GM19395 (cell line): ENCODE measurements at regions not wholly inside any gene's neighbourhood (a gene's known extent, or its start where the extent isn't known, plus 50 kb on each side); places are given as distances from the start of the nearest gene placed in this dataset.

Experiments used
- ATAC-seq: cut with Tn5 transposase; IDR thresholded peaks from one replicate; pipeline ENCODE4 v1.9.1; 2021; ENCODE audit warnings: mild to moderate bottlenecking, moderate library complexity; ENCODE audit not compliant: unreplicated experiment

DNA sequence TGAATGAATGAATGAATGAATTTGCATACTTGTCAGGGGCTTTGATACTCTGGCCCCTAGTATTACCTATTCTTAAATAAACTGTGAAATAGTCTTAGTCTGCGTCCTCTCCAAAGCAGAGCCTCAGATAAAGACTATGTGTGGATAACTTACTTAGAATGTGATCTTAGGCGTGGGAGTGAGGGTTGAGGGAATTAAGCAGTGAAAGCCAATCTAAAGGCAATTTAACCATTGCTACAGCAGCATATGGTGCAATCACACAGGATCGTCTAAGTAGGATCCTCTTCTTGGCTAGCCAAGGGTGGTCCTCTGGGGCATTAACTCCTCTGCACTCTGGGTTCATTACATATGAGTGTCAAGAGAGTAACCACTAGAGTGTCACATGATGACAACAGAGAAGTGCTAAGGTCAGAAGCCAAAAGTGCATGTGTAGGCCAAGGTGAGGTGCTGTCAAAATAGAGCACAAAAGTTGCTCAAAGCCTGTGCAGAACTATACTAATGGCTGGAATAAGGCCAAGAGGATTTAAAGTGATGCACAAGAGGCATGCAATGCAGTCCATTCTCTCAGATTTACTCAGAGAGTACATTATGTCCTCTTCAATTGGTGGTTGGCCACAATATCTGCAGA lies 274.4 kb upstream of the SEMA6A start:
- no peak for ATAC-seq

DNA sequence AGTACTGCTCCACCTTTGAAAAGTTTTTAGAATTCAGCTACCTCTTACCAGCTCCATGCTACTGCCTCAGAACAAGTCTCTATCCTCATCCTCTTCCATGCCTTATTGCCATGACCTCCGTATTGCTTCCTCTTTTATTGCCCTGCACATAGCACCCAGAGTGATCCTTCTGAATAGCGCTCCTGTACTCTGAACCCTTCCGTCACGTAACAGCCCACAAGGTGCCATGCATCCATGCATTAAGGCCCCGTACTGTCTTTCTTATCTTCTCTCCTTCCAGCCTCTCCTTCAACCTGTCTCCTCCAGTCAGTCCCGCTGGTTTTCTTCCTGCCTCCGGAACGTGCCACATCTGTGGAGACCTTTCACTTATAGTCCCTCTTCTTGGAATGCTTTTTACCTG lies 273.3 kb upstream of the SEMA6A start:
- ATAC-seq = no peak

DNA sequence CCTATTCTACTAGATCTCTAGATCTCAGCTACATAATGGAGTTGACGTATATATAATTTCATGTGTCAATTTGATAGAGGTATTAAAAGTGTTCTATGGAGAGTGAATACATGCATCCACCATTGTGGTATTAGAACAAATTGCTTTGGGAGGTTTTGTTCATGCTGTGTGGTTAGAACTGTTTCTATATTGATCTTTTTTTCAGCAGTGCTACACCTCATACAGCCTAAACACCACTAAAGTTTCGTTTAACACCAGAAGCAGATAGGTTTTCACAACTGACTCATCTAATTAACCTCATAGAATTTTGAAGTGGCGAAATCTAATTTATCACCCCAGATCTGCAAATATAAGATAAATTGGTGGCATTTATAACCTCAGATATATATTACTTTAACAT lies 269.4 kb upstream of the SEMA6A start:
- no peak for ATAC-seq

DNA sequence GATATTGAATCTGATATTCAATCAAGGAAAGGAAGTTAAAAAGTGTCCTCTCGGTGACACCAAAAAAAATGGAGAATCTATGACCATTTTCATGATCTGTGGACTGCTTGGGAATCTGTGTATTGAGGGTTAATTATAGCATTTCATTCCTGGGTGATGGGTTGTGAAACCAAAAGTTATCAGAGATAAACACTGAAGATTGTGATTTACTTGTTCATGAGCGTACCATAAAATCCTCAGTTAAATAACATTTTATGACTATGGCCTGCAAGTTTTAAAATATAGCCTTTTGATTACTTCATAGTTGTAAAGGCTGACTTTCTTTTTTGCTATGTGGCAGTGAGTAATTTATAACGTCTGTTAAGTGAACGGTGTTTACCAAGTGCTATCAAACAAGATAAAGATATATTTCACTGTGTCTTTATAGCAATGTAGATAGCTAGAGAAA lies 267.9 kb upstream of the SEMA6A start:
- no peak for ATAC-seq

DNA sequence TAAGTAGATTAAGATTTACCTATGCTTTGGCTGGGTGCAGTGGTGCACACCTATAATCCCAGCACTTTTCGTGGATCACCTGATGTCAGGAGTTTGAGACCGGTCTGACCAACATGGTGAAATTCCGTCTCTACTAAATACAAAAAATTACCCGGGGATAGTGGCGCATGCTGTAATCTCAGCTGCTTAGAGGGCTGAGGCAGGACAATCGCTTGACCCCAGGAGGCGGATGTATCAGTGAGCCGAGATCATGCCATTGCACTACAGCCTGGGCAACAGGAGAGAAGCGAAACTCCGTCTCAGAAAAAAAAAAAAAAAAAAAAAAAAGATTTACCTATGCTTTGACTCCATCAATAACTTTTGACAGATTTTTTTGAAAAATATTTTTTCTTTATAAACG lies 267.1 kb upstream of the SEMA6A start:
- no peak for ATAC-seq

DNA sequence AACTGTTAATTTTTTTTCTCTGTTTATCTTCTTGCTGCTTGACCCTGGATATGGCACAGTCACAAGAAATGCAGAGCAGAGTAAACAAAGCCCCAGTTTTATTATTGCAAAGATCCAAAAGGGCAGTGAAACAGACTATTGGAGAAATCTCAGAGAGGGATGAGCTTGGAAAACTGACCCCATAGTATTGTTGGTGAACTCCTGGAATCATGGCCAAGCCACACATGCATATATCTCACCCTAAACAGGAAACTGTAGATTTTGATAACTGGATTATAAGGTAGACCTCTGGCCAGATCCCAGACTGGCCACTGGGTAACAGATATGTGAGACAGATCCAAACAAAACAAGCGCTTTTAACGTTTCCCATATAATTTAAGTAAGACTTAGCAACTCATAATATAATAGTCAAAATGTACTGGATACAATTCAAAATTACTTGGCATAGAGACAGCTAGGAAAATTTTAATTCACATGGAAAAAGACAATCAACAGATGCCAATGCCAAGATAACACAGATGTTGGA lies 263.5 kb upstream of the SEMA6A start:
- no peak for ATAC-seq

DNA sequence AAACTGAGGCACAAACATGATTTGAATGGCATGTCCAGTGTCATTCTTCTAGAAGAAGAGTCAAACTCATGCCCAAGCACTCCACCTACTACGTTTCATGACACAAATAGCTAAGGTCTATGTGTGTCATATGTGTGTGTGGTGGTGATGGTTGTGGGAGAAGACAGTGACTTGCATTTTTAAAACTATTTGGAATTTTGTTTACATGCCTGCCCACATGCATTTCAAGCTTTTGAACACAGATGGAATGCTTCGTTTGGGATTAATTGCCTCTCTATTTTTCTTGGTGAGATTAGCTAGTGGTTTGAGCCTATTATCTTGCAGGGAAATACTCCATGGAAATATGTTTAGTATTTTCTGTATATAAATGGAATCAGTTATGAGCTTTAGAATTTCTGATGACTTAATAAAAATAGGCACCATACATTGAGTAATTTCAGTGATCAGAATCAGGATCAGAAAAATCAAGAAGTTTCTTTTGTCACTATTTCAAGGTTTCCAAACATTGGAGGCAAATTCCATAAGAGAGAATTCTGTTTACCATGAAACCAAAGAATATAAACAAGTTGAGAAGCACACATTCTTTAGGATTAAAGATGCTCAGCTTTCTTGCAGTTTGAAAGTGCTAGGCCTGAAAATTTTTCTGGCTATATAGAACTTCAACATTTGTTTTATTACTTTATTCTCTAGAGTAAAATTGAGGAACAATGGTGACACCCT lies 260.3 kb upstream of the SEMA6A start:
- no peak for ATAC-seq

DNA sequence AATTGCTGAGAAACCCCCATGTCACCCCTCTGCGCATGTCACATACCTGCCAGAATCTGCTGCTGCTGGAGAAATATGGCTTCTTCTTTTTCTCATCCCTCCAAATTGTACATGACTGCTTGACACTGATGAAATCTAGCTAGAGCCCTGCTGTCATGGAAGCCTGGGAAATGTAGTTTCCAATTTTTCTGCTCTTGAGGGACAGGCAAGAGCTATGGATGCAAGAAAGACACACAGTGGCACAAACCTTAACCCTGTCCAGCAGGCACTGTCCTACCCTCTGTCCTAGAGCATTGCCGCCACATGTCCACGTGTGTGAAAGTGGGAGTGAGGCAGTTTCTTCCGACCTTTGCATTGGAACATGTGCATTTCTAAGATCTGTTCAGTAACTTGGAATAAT lies 255.5 kb upstream of the SEMA6A start:
- no peak for ATAC-seq

DNA sequence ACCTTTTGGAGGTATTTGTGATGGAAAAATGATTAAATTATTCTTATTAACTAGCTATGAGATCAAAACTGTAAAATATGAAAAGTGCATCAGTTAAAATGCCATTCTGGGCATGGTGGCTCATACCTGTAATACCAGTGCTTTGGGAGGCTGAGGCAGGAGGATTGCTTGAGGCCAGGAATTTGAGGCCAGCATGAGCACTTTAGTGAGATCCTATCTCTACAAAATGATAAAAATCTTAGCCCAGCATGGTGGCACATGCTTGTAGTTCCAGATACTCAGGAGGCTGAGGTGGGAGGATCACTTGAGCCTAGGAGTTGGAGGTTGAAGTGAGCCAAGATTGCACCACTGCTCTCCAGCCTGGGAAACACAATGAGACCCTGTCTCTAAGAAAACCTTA lies 252.5 kb upstream of the SEMA6A start:
- ATAC-seq = no peak

DNA sequence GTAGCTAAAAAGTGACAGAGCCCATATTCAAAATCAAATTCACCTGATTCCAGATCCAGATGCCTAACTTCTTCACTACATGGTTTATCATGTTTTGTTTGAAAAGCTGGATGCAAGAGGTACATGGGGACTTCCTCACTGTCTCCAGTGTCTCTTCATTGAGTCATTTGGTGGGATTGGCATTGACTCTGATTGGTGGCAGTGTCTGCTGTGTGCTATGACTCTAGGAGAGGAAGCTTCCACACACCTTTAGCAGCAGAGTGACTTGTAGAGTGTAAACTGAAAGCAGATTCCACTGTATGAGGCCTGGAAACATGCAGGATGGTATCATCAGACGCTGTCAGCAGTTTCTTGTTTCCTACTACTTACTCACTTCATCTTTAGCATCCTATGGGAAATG lies 250.9 kb upstream of the SEMA6A start:
- ATAC-seq = no peak

DNA sequence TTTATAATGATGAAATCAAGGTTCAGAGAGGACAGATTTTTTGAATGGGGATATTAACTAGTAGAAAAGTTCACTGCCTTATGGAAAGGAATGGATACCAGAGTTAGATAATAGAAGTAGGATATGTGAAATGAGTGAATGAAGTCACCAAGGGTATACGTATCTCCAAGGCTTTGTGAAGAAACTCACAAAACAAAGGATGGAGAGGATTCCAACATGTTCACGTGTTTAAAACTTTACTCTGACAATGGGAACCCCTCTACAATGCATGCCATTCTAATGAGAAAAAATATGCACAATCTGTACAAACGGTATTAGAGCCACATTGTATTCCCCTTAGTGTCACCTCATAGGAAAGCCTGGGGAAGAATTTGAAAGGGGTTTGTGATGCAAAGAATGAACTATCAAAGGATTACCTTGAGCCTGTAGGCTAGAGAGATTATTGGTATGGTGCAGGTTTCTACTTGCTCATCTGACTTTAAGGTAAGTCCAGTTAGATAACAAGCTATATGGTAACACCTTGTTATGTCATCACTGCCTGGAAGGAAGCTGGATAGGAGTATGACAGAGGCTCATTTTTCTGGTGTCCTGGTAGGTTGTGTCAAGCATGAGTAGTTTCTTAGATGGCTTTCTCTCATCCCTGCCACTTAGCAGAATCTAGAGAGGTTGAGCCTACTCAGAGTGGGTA lies 250.3 kb upstream of the SEMA6A start:
- no peak for ATAC-seq

DNA sequence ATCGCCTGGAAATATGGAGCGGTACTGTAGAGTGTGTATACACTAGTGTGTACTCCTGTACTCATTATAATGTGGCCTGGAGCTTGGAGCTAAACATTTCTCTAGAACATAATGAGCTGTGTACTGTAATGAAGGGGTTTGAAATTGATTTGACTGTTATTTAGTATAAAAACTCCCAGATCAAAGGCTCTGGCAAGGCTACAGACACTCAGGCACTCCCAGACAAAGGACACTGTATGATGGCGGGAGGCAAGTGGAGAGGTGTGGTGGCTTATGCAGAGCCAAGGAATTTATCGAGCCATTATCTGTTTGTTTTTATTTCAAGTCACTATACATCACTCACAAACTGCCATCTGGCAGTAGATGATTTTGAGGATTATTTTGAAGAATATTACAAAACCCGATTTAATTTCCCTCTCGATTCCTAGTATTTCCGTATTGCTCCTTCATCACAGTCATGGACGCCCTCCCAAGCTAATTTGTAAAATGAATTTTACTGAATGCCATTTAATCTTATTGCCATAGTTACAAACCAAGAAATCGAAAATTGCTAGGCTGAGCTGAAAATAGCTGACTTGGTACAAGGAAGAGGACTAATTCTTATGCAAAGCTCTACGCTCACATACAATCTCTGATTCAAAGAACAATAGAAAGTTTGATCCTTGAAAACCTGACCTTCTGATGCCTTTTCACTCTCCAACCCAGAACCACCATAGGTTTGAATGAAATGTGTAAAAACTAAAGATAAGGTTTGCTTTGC lies 240.2 kb upstream of the SEMA6A start:
- no peak for ATAC-seq

DNA sequence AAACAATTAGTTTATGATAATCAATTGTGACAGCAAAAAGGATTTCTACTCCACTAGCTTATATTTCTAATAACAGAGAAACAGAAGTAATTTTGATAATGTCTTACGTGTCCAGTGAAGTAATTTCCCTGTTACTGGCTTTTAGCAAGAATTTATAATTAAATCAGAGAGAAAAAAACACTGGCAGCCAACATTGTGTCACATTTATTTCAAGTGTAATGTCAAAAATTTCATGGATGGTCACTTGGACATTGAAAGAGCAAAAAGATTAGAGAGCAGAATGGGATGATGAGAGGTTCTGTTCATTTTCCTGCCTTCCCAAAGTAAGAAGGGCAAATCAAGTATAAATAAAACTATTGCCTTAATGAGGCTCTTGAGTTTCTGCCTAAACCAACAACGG lies 239.3 kb upstream of the SEMA6A start:
- no peak for ATAC-seq

DNA sequence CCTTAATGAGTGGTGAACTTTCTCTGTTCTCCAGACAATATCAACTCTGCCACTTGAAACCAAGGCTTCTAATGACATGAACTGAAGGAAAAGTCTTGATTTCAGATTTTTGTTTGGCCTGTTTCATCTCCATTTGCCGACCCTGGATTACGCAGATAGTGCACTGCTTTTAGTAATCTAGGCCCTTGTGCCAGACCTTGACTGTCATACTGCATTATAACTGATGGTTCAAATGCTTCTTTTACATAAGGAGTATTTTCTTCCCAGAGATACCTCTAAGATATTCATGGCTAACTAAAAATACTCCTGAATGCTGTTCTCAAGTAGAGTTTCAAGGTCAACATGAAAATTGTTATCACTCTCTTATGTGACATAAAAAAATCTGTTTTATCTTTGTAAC lies 238.7 kb upstream of the SEMA6A start:
- no peak for ATAC-seq

DNA sequence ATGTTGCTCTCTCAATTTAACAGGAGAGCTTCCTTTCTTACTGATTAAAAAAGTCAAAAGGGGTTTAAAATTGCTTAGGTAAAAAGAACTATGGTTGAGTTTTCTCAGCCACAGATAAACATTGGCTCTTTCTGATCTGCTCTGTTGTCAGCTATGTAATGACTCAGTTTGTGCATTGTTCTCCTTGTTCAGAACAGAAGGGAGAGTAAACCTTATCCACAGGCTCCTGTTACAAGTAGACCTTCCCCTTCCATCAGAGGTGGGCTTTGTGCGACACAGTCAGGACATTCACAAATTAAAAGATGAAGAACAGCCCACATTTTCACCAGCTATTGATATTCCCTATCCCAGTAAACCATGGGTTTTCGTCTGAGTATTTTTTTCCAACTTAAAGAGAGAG lies 236.3 kb upstream of the SEMA6A start:
- ATAC-seq = no peak

DNA sequence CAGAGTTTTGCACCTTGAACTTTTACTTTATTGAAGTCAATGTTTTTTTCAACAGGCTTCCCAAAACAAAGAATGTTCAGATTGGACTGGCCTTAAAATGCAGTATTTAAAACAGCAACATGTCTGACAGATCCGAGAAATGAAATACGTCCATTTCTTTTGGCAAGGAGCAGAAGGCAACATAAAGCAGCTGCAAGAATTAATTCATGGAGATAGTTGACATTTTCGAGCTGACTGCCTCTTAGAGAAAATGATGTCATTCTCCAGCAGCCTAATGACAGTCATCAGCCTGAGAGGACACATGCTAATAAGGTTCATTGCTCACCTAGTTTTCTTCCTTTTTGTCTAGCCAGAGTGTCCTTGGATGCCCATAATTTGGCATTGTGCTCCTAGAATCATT lies 232.2 kb upstream of the SEMA6A start:
- no peak for ATAC-seq

DNA sequence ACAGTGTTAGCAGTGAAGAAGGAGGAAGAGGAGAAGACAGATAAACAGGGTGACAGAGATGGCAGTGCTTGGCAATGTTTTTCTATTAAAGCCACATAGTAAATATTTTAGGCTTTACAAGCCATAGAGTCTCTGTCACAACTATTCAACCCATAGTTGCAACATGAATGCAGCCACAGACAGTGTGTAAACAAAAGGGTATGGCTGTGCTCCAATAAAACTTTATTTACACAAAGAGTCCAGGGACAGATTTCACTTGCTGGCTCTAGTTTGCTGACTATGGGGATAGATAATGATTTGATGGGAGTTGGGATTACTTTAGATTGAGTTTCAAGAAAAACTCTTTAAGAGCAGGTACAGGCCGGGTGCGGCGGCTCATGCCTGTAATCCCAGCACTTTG lies 224.8 kb upstream of the SEMA6A start:
- ATAC-seq = no peak

DNA sequence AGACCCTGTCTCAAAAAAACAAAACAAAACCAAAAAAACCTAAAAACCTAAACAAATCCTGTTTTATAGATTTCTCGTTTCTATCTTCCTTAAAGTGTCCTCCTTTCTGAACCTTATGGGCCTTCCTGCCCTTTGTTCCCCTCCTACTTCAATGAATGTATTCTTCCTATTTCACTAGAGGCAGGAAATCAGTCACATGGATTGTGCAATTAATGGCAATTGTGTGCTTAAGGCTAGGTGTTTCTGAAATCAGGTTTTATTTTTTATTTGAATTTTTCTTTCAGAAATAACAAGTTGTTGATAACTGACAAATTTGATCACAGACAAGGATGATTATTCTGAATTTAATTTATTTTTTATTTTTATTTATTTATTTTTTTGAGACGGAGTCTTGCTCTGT lies 220.6 kb upstream of the SEMA6A start:
- no peak for ATAC-seq

DNA sequence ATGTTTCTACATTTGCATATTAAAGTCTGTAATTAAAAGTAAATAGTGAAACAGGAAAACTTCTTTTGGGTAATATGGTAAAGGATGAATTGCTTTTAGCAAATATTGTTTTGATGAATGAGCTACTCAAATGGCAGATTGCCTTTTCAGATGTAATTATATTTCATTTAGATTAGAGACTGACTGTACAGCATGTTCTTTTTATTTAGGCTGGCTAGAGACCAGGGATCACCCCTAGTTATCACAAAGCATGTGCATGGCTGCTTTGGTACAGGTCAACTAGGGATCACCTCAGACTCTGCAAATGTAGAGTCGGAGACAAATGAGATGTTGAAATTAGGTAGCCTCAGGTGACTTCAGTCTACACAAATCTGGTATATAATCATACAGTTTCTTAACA lies 214.9 kb upstream of the SEMA6A start:
- ATAC-seq = no peak

DNA sequence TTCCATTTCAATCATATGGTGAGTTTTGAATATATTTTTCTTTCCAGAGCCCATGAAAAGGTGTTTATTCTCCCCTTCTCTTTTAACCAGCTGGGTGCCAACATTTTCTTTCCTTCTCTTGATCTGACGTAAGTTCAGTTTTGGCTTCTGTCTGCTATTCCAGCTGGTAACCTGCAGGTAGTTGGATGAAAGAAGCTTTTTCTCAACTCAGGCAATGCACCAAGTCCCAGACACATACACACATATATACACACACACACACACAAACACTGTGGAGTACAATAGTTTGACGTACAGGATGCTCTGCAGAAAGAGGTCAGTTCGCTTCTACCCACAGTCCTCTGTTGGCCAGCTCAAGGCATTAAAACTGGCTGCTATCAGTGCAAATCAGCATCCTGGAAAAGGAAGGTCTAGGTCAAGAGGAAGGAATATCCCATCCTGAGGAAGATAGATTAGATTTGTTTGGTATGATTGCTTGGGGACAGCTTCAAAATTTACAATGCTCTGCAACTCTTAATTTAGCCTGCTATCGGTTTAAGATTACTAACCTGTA lies 214.3 kb upstream of the SEMA6A start:
- no peak for ATAC-seq

DNA sequence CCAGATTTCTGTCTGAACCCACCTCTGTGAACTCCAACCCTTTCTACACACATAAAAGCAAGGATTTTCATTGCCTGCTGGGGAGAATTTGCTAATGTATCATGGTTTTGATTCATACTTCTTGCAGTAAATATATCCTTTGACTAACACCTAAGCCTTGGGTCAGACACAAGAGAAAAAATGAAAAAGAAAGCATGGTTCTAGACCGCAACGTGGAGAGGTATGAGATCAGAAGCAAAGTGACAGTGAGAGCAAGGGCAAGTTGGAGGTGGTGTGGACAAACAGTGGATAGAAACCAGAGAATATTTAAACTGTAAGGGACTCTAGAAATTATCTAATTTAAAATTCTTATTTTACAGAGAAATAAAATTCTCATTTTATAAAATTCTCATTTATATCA lies 212.9 kb upstream of the SEMA6A start:
- no peak for ATAC-seq
